K562 (cell line): ENCODE measurements at regions not wholly inside any gene's neighbourhood (a gene's known extent, or its start where the extent isn't known, plus 50 kb on each side); places are given as distances from the start of the nearest gene placed in this dataset.

Experiments
- ATAC-seq: fragments of 200-7000 bp; cut with Tn5 transposase; 3 replicates; pipeline ENCODE4 v1.9.1; 2020; ENCODE audit warnings: moderate library complexity
- BruUV-seq: library from RNA; stranded (reverse); fragments of 400-500 nt; replicated peaks from 2 replicates; lab custom pipeline; 2021; lab: Mats Ljungman, UMichigan
- CTCF ChIA-PET: fragments of 300-600 bp; formaldehyde crosslinking; extraction: SDS; loops from one replicate; lab custom pipeline; 2021; ENCODE audit warnings: low intra/inter-chr PET ratio; lab: Yijun Ruan, JAX
- POLR2A ChIA-PET: fragments of 300-600, 350-650 bp; sonication (Branson Sonifier 250); formaldehyde crosslinking; extraction: SDS; loops from one replicate; lab custom pipeline; 2021; ENCODE audit warnings: antibody characterized with exemption, inconsistent platforms; lab: Yijun Ruan, JAX
- DNase-seq, 4 experiments: peaks; one replicate each; pipeline versions ENCODE4 v3.0.0 to v3.0.0-alpha.2; 2011 to 2018; ENCODE audit warnings: low spot score in 3 of 4, mixed read lengths in 3 of 4; ENCODE audit errors: extremely low read depth in 1 of 4
- FAIRE-seq: peaks from 2 replicates; lab custom pipeline; 2011; peaks lifted over from hg19 to GRCh38; lab: Jason Lieb, UNC
- H2AFZ ChIP-seq: 2 replicates; pipeline ENCODE4 v1.6.0; 2011; ENCODE audit warnings: low read depth, low read length, control low read depth, inconsistent platforms
- H3K27ac ChIP-seq: fragments of 200-600 bp; 3 replicates; pipeline ENCODE4 v1.8.0; 2011; ENCODE audit warnings: low read depth, mild to moderate bottlenecking, control low read depth, inconsistent platforms, low read length, moderate library complexity, mixed read lengths; ENCODE audit errors: extremely low read depth
- H3K27me3 ChIP-seq, 2 experiments: fragments of 300-600 bp in 1 of 2; 2 replicates in 1 of 2; 3 replicates in 1 of 2; pipeline versions ENCODE4 v1.6.0 to v1.8.0; 2011; ENCODE audit warnings: inconsistent platforms in 2 of 2, low read length in 2 of 2, mild to moderate bottlenecking in 1 of 2, mixed read lengths in 1 of 2, moderate library complexity in 1 of 2; ENCODE audit not compliant: control insufficient read depth in 2 of 2, insufficient read depth in 2 of 2
- H3K36me3 ChIP-seq: fragments of 300-600 bp; 3 replicates; pipeline ENCODE4 v1.8.0; 2011; ENCODE audit warnings: mild to moderate bottlenecking, low read length, inconsistent platforms; ENCODE audit not compliant: control insufficient read depth, insufficient read depth
- H3K4me1 ChIP-seq, 2 experiments: fragments of 200-600 bp in 1 of 2; replicated peaks in 1 of 2; 2 replicates in 1 of 2; 3 replicates in 1 of 2; pipeline versions ENCODE4 v1.5.1 to v1.8.0; 2011; ENCODE audit warnings: inconsistent platforms in 2 of 2, low read length in 2 of 2, mild to moderate bottlenecking in 1 of 2, mixed read lengths in 1 of 2, moderate library complexity in 1 of 2; ENCODE audit not compliant: control insufficient read depth in 2 of 2, insufficient read depth in 2 of 2
- H3K4me2 ChIP-seq: 2 replicates; pipeline ENCODE4 v1.6.1; 2011; ENCODE audit warnings: low read length, control low read depth, inconsistent platforms, mixed read lengths; ENCODE audit not compliant: insufficient read depth
- H3K4me3 ChIP-seq: fragments of 200-600 bp; sonication (generic), shearing (Covaris generic); 2 replicates; pipeline ENCODE4 v1.5.1; 2016; ENCODE audit warnings: control low read depth, inconsistent platforms
- H3K79me2 ChIP-seq: fragments of 200-600 bp; 3 replicates; pipeline ENCODE4 v1.8.0; 2011; ENCODE audit warnings: low read length, inconsistent platforms; ENCODE audit not compliant: control insufficient read depth, insufficient read depth
- H3K9ac ChIP-seq, 2 experiments: 2 replicates each; pipeline versions ENCODE4 v1.6.0 to v1.6.1; 2011; ENCODE audit warnings: low read depth in 2 of 2, low read length in 2 of 2, control low read depth in 1 of 2, inconsistent platforms in 1 of 2, mild to moderate bottlenecking in 1 of 2, mixed read lengths in 1 of 2; ENCODE audit not compliant: insufficient read depth in 1 of 2
- H3K9me1 ChIP-seq: one replicate; pipeline ENCODE4 v1.6.0; 2011; ENCODE audit warnings: inconsistent platforms, mild to moderate bottlenecking, low read length, moderate library complexity; ENCODE audit not compliant: control insufficient read depth, insufficient read depth
- H3K9me3 ChIP-seq: replicated peaks from 2 replicates; pipeline ENCODE4 v1.5.1; 2011; ENCODE audit warnings: low read depth, low read length, inconsistent platforms; ENCODE audit not compliant: control insufficient read depth, insufficient read depth
- H4K20me1 ChIP-seq: replicated peaks from 2 replicates; pipeline ENCODE4 v1.6.1; 2011; ENCODE audit warnings: low read length, inconsistent platforms, mixed read lengths; ENCODE audit not compliant: control insufficient read depth, insufficient read depth
- ATF1 ChIP-seq, 2 experiments: fragments of 450-650 bp in 1 of 2; IDR thresholded peaks; 2 replicates each; pipeline ENCODE4 v1.6.1; 2016; ENCODE audit warnings: missing compliant biosample characterization in 1 of 2, missing genetic modification characterization in 1 of 2
- ATF6 ChIP-seq: sonication (generic); formaldehyde crosslinking; IDR thresholded peaks from 2 replicates; pipeline ENCODE4 v1.4.0; 2020; ENCODE audit warnings: mild to moderate bottlenecking, missing genetic modification reagents
- CBFA2T3 ChIP-seq: fragments of 450-650 bp; IDR thresholded peaks from 2 replicates; pipeline ENCODE4 v1.6.1; 2017
- CC2D1A ChIP-seq: fragments of 450-650 bp; IDR thresholded peaks from 2 replicates; pipeline ENCODE4 v1.6.1; 2017; ENCODE audit warnings: mild to moderate bottlenecking
- CHAMP1 ChIP-seq: fragments of 450-650 bp; IDR thresholded peaks from 2 replicates; pipeline ENCODE4 v1.6.1; 2016; ENCODE audit warnings: mild to moderate bottlenecking
- EZH2 ChIP-seq: IDR thresholded peaks from 2 replicates; pipeline ENCODE4 v1.6.1; 2012; ENCODE audit warnings: low read depth, mild to moderate bottlenecking, inconsistent platforms, low read length, borderline replicate concordance
- HDGF ChIP-seq: fragments of 450-650 bp; IDR thresholded peaks from 2 replicates; pipeline ENCODE4 v1.6.1; 2016
- MECOM ChIP-seq: fragments of 250-450 bp; sonication (Bioruptor Pico); IDR thresholded peaks from 2 replicates; pipeline ENCODE4 v1.8.0; 2022; ENCODE audit warnings: inconsistent platforms
- NUFIP1 ChIP-seq: fragments of 450-650 bp; IDR thresholded peaks from 2 replicates; pipeline ENCODE4 v1.6.1; 2018; ENCODE audit not compliant: partially characterized antibody
- PURB ChIP-seq: sonication (generic); formaldehyde crosslinking; IDR thresholded peaks from 2 replicates; pipeline ENCODE4 v1.9.0; 2021; ENCODE audit warnings: low read depth, mild to moderate bottlenecking, missing genetic modification reagents
- SMAD3 ChIP-seq: fragments of 450-650 bp; formaldehyde crosslinking; conservative IDR thresholded peaks from 2 replicates; pipeline ENCODE4 v1.4.0; 2020; ENCODE audit warnings: mild to moderate bottlenecking
- SMARCB1 ChIP-seq: IDR thresholded peaks from 2 replicates; pipeline ENCODE4 v1.6.1; 2011; ENCODE audit warnings: improper control_type of control experiment, low read depth; ENCODE audit not compliant: insufficient read length
- SRSF7 ChIP-seq: fragments of 200-400 bp; formaldehyde crosslinking; optimal IDR thresholded peaks from 2 replicates; pipeline ENCODE3; 2017; ENCODE audit warnings: mild to moderate bottlenecking, low read depth, low read length
- ZBTB8A ChIP-seq: fragments of 450-650 bp; IDR thresholded peaks from 2 replicates; pipeline ENCODE4 v1.6.1; 2018; ENCODE audit warnings: mild to moderate bottlenecking, moderate library complexity; ENCODE audit not compliant: partially characterized antibody
- ZNF12 ChIP-seq: sonication (generic); formaldehyde crosslinking; IDR thresholded peaks from 2 replicates; pipeline ENCODE4 v1.4.0; 2020; ENCODE audit warnings: mild to moderate bottlenecking, missing genetic modification reagents
- ZNF184 ChIP-seq: sonication (generic); formaldehyde crosslinking; IDR thresholded peaks from 2 replicates; pipeline ENCODE4 v1.5.0; 2020; ENCODE audit warnings: missing genetic modification reagents
- WGBS: fragments of 100-300 bp; shearing (Covaris generic); methylation state at CpG from one replicate; pipeline ENCODE4 v1.1.6; 2016; ENCODE audit warnings: low coverage, mixed read lengths; ENCODE audit not compliant: insufficient coverage; ENCODE audit errors: missing lambda C conversion rate; 5-methylcytosine and 5-hydroxymethylcytosine counted together
- in situ Hi-C: fragments of 300-500 bp; cut with MboI; formaldehyde crosslinking; loops from 4 replicates; pipeline ENCODE4 v1.15.0; 2018; ENCODE audit warnings: inconsistent platforms, mixed read lengths
- intact Hi-C: fragments of 100-400 bp; cut with micrococcal nuclease; formaldehyde crosslinking; loops from 2 replicates; pipeline ENCODE4 v1.14.2; 2022
- TF ChIP-seq, protein P1 (sequence below): sonication (generic); formaldehyde crosslinking; IDR thresholded peaks from 2 replicates; pipeline ENCODE4 v1.8.1; 2023; ENCODE audit warnings: mild to moderate bottlenecking, missing genetic modification reagents

- Histone ChIP-seq H4K20me1 (no peaks in the 10 kb centered on the region), H3K27me3 (no peaks in the 10 kb centered on the region), H3K27ac (no peak overlapping the region), H3K4me3 (no peak overlapping the region), H3K36me3 (no peaks in the 10 kb centered on the region), H3K9me3 (no peaks in the 10 kb centered on the region), H2AFZ (peak overlapping the region; percentile 68; the same call in 1 of the 2 replicates), H3K9ac (no peak overlapping the region), H3K79me2 (no peaks in the 10 kb centered on the region), H3K9me1 (no peaks in the 10 kb centered on the region), H3K4me2 (no peak overlapping the region), H3K4me1 (no peaks in the 10 kb centered on the region)
- in situ Hi-C loops: no loop called here
- FAIRE-seq (no peak), ATAC-seq (no peak), DNase-seq (no peak)
- no TSS peak for BruUV-seq
- 41% methylated on average over 3 of the region's 3 CpGs for WGBS
- TF ChIP-seq NUFIP1: no peak
- TF ChIP-seq CC2D1A: no peak
- no peak for TF ChIP-seq CHAMP1
- TF ChIP-seq ATF6 (CRISPR knock-in tag): no peak
- no peak for TF ChIP-seq ZNF12
- TF ChIP-seq HDGF: no peak
- TF ChIP-seq ATF1 (CRISPR knock-in tag; IDR thresholded peaks at IDR 0.05): no peak
- TF ChIP-seq ATF1 (tag; IDR thresholded peaks at IDR 0.05): no peak
- TF ChIP-seq, protein P1, sequence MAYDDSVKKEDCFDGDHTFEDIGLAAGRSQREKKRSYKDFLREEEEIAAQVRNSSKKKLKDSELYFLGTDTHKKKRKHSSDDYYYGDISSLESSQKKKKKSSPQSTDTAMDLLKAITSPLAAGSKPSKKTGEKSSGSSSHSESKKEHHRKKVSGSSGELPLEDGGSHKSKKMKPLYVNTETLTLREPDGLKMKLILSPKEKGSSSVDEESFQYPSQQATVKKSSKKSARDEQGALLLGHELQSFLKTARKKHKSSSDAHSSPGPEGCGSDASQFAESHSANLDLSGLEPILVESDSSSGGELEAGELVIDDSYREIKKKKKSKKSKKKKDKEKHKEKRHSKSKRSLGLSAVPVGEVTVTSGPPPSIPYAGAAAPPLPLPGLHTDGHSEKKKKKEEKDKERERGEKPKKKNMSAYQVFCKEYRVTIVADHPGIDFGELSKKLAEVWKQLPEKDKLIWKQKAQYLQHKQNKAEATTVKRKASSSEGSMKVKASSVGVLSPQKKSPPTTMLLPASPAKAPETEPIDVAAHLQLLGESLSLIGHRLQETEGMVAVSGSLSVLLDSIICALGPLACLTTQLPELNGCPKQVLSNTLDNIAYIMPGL (CRISPR knock-in tag): no peak
- no peak for TF ChIP-seq ZNF184 (CRISPR knock-in tag)
- TF ChIP-seq SMAD3 (CRISPR knock-in tag): no peak
- no peak for TF ChIP-seq ZBTB8A
- no peak for TF ChIP-seq MECOM (CRISPR knock-in tag)
- no peak for TF ChIP-seq SRSF7
- no peak for TF ChIP-seq PURB (CRISPR knock-in tag)
- TF ChIP-seq CBFA2T3: no peak
- TF ChIP-seq SMARCB1: no peak
- TF ChIP-seq EZH2: no peak
- CTCF ChIA-PET: interaction anchor here (1.6 kb wide), 1 partner anchor 54 kb away, joined by 10 read pairs; no protein-coding TSS in a partner anchor
- intact Hi-C loops: loop anchor here (2.0 to 10.0 kb wide), 3 partner anchors 54 to 1730 kb away; no protein-coding TSS in a partner anchor
- POLR2A ChIA-PET: interaction anchor here (0.6 kb wide), 1 partner anchor 161 kb away, joined by 4 read pairs; no protein-coding TSS in a partner anchor
Observed at GRCh38 chr9:13034694-13035002, 244.8 kb downstream of the MPDZ start.
